ENCODE measurements at regions not wholly inside any gene's neighbourhood (a gene's known extent, or its start where the extent isn't known, plus 50 kb on each side); places are given as distances from the start of the nearest gene placed in this dataset.

GRCh38 chr16:65733721-65734120 is 611.9 kb upstream of the CDH11 start (continued):
- TF ChIP-seq TBP (IDR thresholded peaks at IDR 0.05; ENCODE audit: low read depth, low read length) (no peak), POLR2A (IDR thresholded peaks at IDR 0.05; ENCODE audit: control extremely low read depth in 1 of 2, low read depth in 2 of 2, low read length in 2 of 2) (no peak), SP4 (IDR thresholded peaks at IDR 0.05; ENCODE audit: low read length) (no peak), BCL11A (IDR thresholded peaks at IDR 0.05; ENCODE audit: low read depth in 2 of 2, low read length in 2 of 2) (no peak)

All from H1 (cell line).